ENCODE measurements at regions not wholly inside any gene's neighbourhood (a gene's known extent, or its start where the extent isn't known, plus 50 kb on each side); places are given as distances from the start of the nearest gene placed in this dataset.
A peak's percentile ranks its signal among the peaks of the same experiment; 100 is the strongest.
"Not testable (repeated sequence)": the region's sequence is repeated elsewhere in the genome, so short reads cannot be mapped to it uniquely, and the experiment has no call there.

GRCh38 chr6:141463237-141463977, 669.3 kb upstream of the GJE1 start:
- Histone ChIP-seq H3K4me1 (peaks cover 12 to 24% of the 10 kb centered on the region in 2 donors), H3K36me3 (no peaks in the 10 kb centered on the region), H3K4me3 (peak overlapping the region; percentile 29 to 46 (median 44)), H3K9me3 (no peaks in the 10 kb centered on the region), H3K27me3 (no peaks in the 10 kb centered on the region), H3K27ac (peak overlapping the region; percentile 55 to 83 (median 72))
- TF ChIP-seq, protein P1, sequence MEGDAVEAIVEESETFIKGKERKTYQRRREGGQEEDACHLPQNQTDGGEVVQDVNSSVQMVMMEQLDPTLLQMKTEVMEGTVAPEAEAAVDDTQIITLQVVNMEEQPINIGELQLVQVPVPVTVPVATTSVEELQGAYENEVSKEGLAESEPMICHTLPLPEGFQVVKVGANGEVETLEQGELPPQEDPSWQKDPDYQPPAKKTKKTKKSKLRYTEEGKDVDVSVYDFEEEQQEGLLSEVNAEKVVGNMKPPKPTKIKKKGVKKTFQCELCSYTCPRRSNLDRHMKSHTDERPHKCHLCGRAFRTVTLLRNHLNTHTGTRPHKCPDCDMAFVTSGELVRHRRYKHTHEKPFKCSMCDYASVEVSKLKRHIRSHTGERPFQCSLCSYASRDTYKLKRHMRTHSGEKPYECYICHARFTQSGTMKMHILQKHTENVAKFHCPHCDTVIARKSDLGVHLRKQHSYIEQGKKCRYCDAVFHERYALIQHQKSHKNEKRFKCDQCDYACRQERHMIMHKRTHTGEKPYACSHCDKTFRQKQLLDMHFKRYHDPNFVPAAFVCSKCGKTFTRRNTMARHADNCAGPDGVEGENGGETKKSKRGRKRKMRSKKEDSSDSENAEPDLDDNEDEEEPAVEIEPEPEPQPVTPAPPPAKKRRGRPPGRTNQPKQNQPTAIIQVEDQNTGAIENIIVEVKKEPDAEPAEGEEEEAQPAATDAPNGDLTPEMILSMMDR (IDR thresholded peaks at IDR 0.05 in 4 of 5, conservative IDR thresholded peaks at IDR 0.05 in 1 of 5): no peak
- intact Hi-C loops (cut with DNase I; ENCODE audit: low total_unique reads) (no loop called here), in situ Hi-C loops (cut with MboI; ENCODE audit: low sequenced_read_pairs in 4 of 4) (no loop called here)
- DNase-seq (peak in 1 of 2 donors; percentile 22), ATAC-seq (peak; percentile 77 to 85)

GRCh38 chr6:141460743-141461484, 671.8 kb upstream of the GJE1 start:
- Histone ChIP-seq H3K4me1 (peaks cover 12 to 24% of the 10 kb centered on the region in 2 donors), H3K36me3 (no peaks in the 10 kb centered on the region), H3K27ac (no peak overlapping the region), H3K4me3 (no peak overlapping the region), H3K9me3 (no peaks in the 10 kb centered on the region), H3K27me3 (no peaks in the 10 kb centered on the region)
- DNase-seq (no peak), ATAC-seq (no peak)
- no peak for TF ChIP-seq POLR2A (IDR thresholded peaks at IDR 0.05)
- in situ Hi-C loops (cut with MboI; ENCODE audit: low sequenced_read_pairs in 4 of 4) (no loop called here), intact Hi-C loops (cut with DNase I; ENCODE audit: low total_unique reads) (no loop called here)

DNA sequence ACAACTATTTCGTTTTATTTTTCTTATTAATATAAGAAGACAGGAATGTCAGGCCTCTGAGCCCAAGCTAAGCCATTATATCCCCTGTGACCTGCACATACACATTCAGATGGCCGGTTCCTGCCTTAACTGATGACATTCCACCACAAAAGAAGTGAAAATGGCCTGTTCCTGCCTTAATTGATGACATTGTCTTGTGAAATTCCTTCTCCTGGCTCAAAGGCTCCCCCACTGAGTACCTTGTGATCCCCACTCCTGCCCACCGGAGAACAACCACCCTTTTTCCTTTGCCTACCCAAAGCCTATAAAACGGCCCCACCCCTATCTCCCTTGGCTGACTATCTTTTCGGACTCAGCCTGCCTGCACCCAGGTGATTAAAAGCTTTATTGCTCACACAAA, 672.5 kb upstream of the GJE1 start:
- H3K9me3 ChIP-seq; ATAC-seq; in situ Hi-C loops (cut with MboI; ENCODE audit: low sequenced_read_pairs in 4 of 4); intact Hi-C loops (cut with DNase I; ENCODE audit: low total_unique reads); H3K27ac ChIP-seq; DNase-seq; H3K27me3 ChIP-seq; H3K4me3 ChIP-seq; H3K36me3 ChIP-seq: not testable (repeated sequence)
- H3K4me1 ChIP-seq: peaks cover 12 to 24% of the 10 kb centered on the region in 2 donors

DNA sequence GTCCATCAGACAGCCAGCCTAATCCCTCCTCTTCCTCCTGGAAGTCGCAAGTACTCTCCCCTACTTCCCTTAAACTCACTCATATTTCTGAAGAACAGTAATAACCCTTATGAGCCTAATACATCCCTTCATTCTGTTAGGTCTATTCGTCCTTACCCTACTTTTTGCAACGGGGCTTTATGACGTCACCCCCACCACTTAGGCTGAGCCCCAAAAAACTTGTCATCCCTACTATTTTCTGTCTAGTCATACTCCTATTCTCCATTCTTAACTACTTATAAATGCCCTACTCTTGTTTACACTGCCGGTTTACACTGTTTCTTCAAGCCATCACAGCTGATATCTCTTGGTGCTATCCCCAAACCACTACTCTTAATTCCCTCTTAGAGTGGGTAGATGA, 674.7 kb upstream of the GJE1 start:
- H3K36me3 ChIP-seq; H3K27me3 ChIP-seq; intact Hi-C loops (cut with DNase I; ENCODE audit: low total_unique reads); H3K4me1 ChIP-seq; H3K4me3 ChIP-seq; H3K27ac ChIP-seq; ATAC-seq; in situ Hi-C loops (cut with MboI; ENCODE audit: low sequenced_read_pairs in 4 of 4); H3K9me3 ChIP-seq; DNase-seq: not testable (repeated sequence)

DNA sequence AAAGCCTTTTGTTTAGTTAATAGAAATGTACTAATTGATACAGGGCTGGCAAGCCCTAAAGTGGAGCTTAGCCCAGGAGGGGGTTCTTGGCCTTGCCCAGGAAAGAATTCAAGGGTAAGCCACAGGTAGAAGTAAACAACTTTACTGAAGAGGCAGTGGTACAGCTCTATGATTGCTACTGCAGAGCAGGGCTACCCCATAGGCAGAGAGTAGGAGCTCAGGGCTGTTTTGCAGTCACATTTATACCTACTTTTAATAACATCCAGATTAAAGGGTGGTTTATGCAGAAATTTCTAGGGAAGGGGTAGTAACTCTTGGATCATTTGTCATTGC, 680.4 kb upstream of the GJE1 start:
- no peak overlapping the region for H3K27ac ChIP-seq
- intact Hi-C loops (cut with DNase I; ENCODE audit: low total_unique reads) (no loop called here), in situ Hi-C loops (cut with MboI; ENCODE audit: low sequenced_read_pairs in 4 of 4) (no loop called here)
- no peak for ATAC-seq
- DNase-seq: no peak
- H3K36me3 ChIP-seq: no peaks in the 10 kb centered on the region
- H3K4me1 ChIP-seq: peaks cover 0 to 15% of the 10 kb centered on the region in 2 donors
- no peak for TF ChIP-seq POLR2A (IDR thresholded peaks at IDR 0.05)
- TF ChIP-seq, protein P1 (IDR thresholded peaks at IDR 0.05 in 4 of 5, conservative IDR thresholded peaks at IDR 0.05 in 1 of 5): no peak
- H3K9me3 ChIP-seq: no peaks in the 10 kb centered on the region
- H3K27me3 ChIP-seq: no peaks in the 10 kb centered on the region
- H3K4me3 ChIP-seq: no peak overlapping the region

DNA sequence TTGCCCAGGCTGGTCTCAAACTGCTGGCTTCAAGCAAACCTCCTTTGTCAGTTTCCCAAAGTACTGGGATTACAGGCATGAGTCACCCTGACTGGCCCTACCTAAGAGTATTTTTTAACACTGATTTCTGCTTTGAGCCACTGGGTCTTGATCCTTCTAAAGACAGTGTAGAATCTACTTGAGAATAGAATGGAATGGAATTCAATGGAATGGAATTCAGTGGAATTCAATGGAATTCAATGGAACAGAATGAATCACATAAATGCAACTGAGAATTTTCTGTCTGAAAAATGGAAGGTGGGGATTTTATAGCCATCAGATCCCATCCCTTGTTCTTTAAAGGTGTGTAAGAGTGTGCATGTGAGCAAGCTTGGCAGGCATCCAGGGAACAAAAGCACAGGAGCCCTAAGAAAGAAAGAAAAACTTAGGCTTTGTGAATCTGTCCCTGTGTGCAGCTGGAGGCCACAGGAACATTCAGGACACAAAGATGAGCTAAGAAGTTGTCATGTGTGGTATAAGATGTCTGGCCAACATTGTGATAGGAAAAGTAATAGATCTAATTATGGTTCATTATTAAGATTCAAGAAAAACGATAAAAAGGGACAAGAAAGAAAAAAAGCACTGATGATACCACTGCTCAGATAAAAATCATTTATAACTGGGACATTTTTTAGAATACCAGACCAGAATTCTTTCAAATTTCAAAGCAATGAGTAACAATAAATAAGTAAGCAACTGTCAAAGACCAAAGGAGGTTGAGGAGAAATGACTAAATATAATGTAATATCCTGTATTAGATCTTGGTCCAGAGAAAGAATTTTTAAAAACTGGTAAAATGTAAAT, 681.0 kb upstream of the GJE1 start:
- H3K27ac ChIP-seq: no peak overlapping the region
- in situ Hi-C loops (cut with MboI; ENCODE audit: low sequenced_read_pairs in 4 of 4): no loop called here
- TF ChIP-seq POLR2A (IDR thresholded peaks at IDR 0.05): no peak
- TF ChIP-seq, protein P1 (IDR thresholded peaks at IDR 0.05 in 4 of 5, conservative IDR thresholded peaks at IDR 0.05 in 1 of 5): no peak
- no peak overlapping the region for H3K4me3 ChIP-seq
- H3K27me3 ChIP-seq: no peaks in the 10 kb centered on the region
- peaks cover 0 to 15% of the 10 kb centered on the region in 2 donors for H3K4me1 ChIP-seq
- H3K9me3 ChIP-seq: no peaks in the 10 kb centered on the region
- DNase-seq (no peak), ATAC-seq (peak in 1 of 2 donors; percentile 26)
- intact Hi-C loops (cut with DNase I; ENCODE audit: low total_unique reads): no loop called here
- H3K36me3 ChIP-seq: no peaks in the 10 kb centered on the region
